ENCODE measurements at regions not wholly inside any gene's neighbourhood (a gene's known extent, or its start where the extent isn't known, plus 50 kb on each side); places are given as distances from the start of the nearest gene placed in this dataset.

DNA sequence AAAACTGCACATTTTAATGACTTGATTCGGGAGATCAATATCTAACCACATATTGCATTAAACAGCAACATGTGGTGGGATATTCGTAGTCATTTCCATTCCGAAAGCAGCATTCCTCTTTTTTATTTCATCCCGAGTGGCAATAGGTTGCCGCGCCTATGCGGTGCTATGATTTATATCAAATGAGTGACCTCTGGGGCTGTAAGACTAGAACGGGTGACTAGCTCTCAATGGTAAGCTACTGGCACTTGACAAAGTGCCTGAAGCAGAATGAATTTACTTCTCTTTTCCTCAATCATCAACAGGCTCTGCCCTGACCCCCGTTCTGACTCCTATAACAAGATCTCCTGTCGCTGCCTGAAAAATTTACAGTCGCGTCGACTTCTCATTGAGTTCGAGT is 162.3 kb downstream of the ZNF281 start:
- Histone ChIP-seq H2AFZ (ENCODE audit: low read length) (no peak overlapping the region), H3K4me3 (ENCODE audit: low read depth, low read length, poor library complexity, severe bottlenecking) (no peak overlapping the region), H3K27ac (ENCODE audit: low read depth, low read length, poor library complexity, severe bottlenecking) (no peak overlapping the region), H3K4me1 (ENCODE audit: insufficient read depth, low read length, poor library complexity, severe bottlenecking) (no peaks in the 10 kb centered on the region), H4K20me1 (ENCODE audit: insufficient read depth, low read length) (no peaks in the 10 kb centered on the region), H3K4me2 (ENCODE audit: low read length) (no peak overlapping the region), H3K9me2 (ENCODE audit: insufficient read depth, low read length) (no peaks in the 10 kb centered on the region), H3K36me3 (ENCODE audit: insufficient read depth, low read length) (no peaks in the 10 kb centered on the region), H3K9me3 (ENCODE audit: low read length) (no peaks in the 10 kb centered on the region), H3K79me2 (ENCODE audit: insufficient read depth, low read depth, low read length) (no peaks in the 10 kb centered on the region)
- POLR2A ChIA-PET: no interaction called here
- TF ChIP-seq EZH2phosphoT487 (IDR thresholded peaks at IDR 0.05; ENCODE audit: borderline replicate concordance, low read depth, low read length): no peak
- TF ChIP-seq, protein P1, sequence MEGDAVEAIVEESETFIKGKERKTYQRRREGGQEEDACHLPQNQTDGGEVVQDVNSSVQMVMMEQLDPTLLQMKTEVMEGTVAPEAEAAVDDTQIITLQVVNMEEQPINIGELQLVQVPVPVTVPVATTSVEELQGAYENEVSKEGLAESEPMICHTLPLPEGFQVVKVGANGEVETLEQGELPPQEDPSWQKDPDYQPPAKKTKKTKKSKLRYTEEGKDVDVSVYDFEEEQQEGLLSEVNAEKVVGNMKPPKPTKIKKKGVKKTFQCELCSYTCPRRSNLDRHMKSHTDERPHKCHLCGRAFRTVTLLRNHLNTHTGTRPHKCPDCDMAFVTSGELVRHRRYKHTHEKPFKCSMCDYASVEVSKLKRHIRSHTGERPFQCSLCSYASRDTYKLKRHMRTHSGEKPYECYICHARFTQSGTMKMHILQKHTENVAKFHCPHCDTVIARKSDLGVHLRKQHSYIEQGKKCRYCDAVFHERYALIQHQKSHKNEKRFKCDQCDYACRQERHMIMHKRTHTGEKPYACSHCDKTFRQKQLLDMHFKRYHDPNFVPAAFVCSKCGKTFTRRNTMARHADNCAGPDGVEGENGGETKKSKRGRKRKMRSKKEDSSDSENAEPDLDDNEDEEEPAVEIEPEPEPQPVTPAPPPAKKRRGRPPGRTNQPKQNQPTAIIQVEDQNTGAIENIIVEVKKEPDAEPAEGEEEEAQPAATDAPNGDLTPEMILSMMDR (conservative IDR thresholded peaks at IDR 0.05; ENCODE audit: low read length): no peak
- BruUV-seq (replicated peaks): no TSS peak
- CTCF ChIA-PET (ENCODE audit: unreplicated experiment): no interaction called here
- intact Hi-C loops (cut with micrococcal nuclease; ENCODE audit: unreplicated experiment): no loop called here
- no peak for DNase-seq (ENCODE audit: low spot score)

DNA sequence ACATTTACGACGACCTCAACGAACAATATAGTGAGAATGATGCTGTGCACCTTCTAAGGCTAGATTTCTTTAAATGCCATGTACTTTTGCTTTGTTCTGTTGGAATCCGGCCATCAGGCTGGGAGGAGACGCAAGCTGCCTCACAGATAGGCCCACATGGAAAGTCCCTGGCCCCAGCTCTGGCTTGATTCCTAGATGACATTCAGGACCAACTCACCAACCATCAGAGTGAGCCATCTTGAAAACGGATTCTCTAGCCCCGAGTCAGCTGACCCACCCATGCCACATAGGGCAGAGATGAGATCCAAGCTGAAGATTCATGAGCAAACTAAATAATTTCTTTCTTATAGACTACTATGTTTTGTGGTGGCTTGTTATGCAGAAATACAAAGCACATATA is 164.4 kb downstream of the ZNF281 start:
- intact Hi-C loops (cut with micrococcal nuclease; ENCODE audit: unreplicated experiment): no loop called here
- Histone ChIP-seq H3K4me1 (ENCODE audit: insufficient read depth, low read length, poor library complexity, severe bottlenecking) (no peaks in the 10 kb centered on the region), H3K4me3 (ENCODE audit: low read depth, low read length, poor library complexity, severe bottlenecking) (no peak overlapping the region), H3K27ac (ENCODE audit: low read depth, low read length, poor library complexity, severe bottlenecking) (no peak overlapping the region), H3K4me2 (ENCODE audit: low read length) (no peak overlapping the region), H3K9me2 (ENCODE audit: insufficient read depth, low read length) (no peaks in the 10 kb centered on the region), H3K36me3 (ENCODE audit: insufficient read depth, low read length) (no peaks in the 10 kb centered on the region), H4K20me1 (ENCODE audit: insufficient read depth, low read length) (no peaks in the 10 kb centered on the region), H3K9me3 (ENCODE audit: low read length) (no peaks in the 10 kb centered on the region), H2AFZ (ENCODE audit: low read length) (no peak overlapping the region), H3K79me2 (ENCODE audit: insufficient read depth, low read depth, low read length) (no peaks in the 10 kb centered on the region)
- ChIA-PET POLR2A (no interaction called here), CTCF (ENCODE audit: unreplicated experiment) (no interaction called here)
- BruUV-seq (replicated peaks): no TSS peak
- no peak for TF ChIP-seq EZH2phosphoT487 (IDR thresholded peaks at IDR 0.05; ENCODE audit: borderline replicate concordance, low read depth, low read length)
- TF ChIP-seq, protein P1 (conservative IDR thresholded peaks at IDR 0.05; ENCODE audit: low read length): no peak
- no peak for DNase-seq (ENCODE audit: low spot score)

DNA sequence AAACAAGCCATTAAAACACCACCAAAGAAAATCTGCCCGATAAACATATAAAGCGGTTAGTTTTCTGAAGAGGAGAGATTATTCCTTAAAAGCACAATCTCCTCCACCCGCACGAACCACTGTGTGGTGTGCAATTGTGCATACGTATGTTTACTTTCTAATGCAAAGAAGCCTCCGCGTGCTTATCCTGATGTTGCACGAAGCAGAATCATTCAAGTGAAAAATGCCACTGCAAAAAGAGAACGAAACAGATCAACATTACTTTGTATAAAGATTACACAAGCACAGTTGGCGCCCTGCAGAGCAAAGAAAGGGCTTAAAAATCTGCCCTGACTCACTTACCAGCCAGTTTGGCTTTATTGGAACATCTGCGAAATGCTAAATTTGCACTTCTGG is 166.8 kb downstream of the ZNF281 start:
- no peak for TF ChIP-seq EZH2phosphoT487 (IDR thresholded peaks at IDR 0.05; ENCODE audit: borderline replicate concordance, low read depth, low read length)
- TF ChIP-seq, protein P1 (conservative IDR thresholded peaks at IDR 0.05; ENCODE audit: low read length): no peak
- H3K9me2 ChIP-seq (ENCODE audit: insufficient read depth, low read length): no peaks in the 10 kb centered on the region
- H2AFZ ChIP-seq (ENCODE audit: low read length): no peak overlapping the region
- H3K79me2 ChIP-seq (ENCODE audit: insufficient read depth, low read depth, low read length): no peaks in the 10 kb centered on the region
- H3K4me2 ChIP-seq (ENCODE audit: low read length): no peak overlapping the region
- CTCF ChIA-PET (ENCODE audit: unreplicated experiment): no interaction called here
- DNase-seq (ENCODE audit: low spot score): no peak
- no peaks in the 10 kb centered on the region for H3K4me1 ChIP-seq (ENCODE audit: insufficient read depth, low read length, poor library complexity, severe bottlenecking)
- intact Hi-C loops (cut with micrococcal nuclease; ENCODE audit: unreplicated experiment): no loop called here
- no peak overlapping the region for H3K4me3 ChIP-seq (ENCODE audit: low read depth, low read length, poor library complexity, severe bottlenecking)
- H3K36me3 ChIP-seq (ENCODE audit: insufficient read depth, low read length): no peaks in the 10 kb centered on the region
- no peaks in the 10 kb centered on the region for H4K20me1 ChIP-seq (ENCODE audit: insufficient read depth, low read length)
- no peaks in the 10 kb centered on the region for H3K9me3 ChIP-seq (ENCODE audit: low read length)
- H3K27ac ChIP-seq (ENCODE audit: low read depth, low read length, poor library complexity, severe bottlenecking): no peak overlapping the region
- POLR2A ChIA-PET: interaction anchor here (0.9 kb wide), 1 partner anchor 28 kb away, joined by 3 read pairs; no protein-coding TSS in a partner anchor
- BruUV-seq (replicated peaks): no TSS peak
